Naive B cell (primary cell): ENCODE measurements at regions not wholly inside any gene's neighbourhood (a gene's known extent, or its start where the extent isn't known, plus 50 kb on each side); places are given as distances from the start of the nearest gene placed in this dataset.
"Not testable (repeated sequence)": the region's sequence is repeated elsewhere in the genome, so short reads cannot be mapped to it uniquely, and the experiment has no call there.

Source experiments
- ATAC-seq, 2 donors: fragments of 150-1000 bp; cut with Tn5 transposase; 2 replicates each; pipeline ENCODE4 v1.10.0; 2021; ENCODE audit warnings: low read depth in 2 of 2, mild to moderate bottlenecking in 2 of 2, moderate library complexity in 2 of 2
- DNase-seq: peaks from one replicate; pipeline ENCODE4 v3.0.0; 2022
- H3K27ac Mint-ChIP-seq, 6 donors: one replicate each; pipeline ENCODE4 v1.8.0; 2020 to 2022; ENCODE audit warnings: mild to moderate bottlenecking in 6 of 6, mixed read lengths in 6 of 6, moderate library complexity in 5 of 6, inconsistent platforms in 2 of 6
- H3K27me3 Mint-ChIP-seq, 3 donors: one replicate each; pipeline ENCODE4 v1.8.0; 2021 to 2022; ENCODE audit warnings: mixed read lengths in 3 of 3, mild to moderate bottlenecking in 1 of 3
- H3K36me3 Mint-ChIP-seq, 2 donors: one replicate each; pipeline ENCODE4 v1.8.0; 2020 to 2022; ENCODE audit warnings: mixed read lengths in 2 of 2, inconsistent platforms in 1 of 2, mild to moderate bottlenecking in 1 of 2
- H3K4me1 Mint-ChIP-seq, 3 donors: one replicate each; pipeline ENCODE4 v1.8.0; 2020 to 2022; ENCODE audit warnings: mixed read lengths in 3 of 3, inconsistent platforms in 1 of 3, mild to moderate bottlenecking in 1 of 3, moderate library complexity in 1 of 3
- H3K4me3 Mint-ChIP-seq, 8 donors: one replicate each; pipeline ENCODE4 v1.8.0; 2020 to 2022; ENCODE audit warnings: mild to moderate bottlenecking in 8 of 8, mixed read lengths in 8 of 8, moderate library complexity in 8 of 8, inconsistent platforms in 2 of 8
- H3K9me3 Mint-ChIP-seq, 7 donors: one replicate each; pipeline ENCODE4 v1.8.0; 2020 to 2022; ENCODE audit warnings: mixed read lengths in 7 of 7, mild to moderate bottlenecking in 5 of 7, inconsistent platforms in 2 of 7, moderate library complexity in 1 of 7

DNA sequence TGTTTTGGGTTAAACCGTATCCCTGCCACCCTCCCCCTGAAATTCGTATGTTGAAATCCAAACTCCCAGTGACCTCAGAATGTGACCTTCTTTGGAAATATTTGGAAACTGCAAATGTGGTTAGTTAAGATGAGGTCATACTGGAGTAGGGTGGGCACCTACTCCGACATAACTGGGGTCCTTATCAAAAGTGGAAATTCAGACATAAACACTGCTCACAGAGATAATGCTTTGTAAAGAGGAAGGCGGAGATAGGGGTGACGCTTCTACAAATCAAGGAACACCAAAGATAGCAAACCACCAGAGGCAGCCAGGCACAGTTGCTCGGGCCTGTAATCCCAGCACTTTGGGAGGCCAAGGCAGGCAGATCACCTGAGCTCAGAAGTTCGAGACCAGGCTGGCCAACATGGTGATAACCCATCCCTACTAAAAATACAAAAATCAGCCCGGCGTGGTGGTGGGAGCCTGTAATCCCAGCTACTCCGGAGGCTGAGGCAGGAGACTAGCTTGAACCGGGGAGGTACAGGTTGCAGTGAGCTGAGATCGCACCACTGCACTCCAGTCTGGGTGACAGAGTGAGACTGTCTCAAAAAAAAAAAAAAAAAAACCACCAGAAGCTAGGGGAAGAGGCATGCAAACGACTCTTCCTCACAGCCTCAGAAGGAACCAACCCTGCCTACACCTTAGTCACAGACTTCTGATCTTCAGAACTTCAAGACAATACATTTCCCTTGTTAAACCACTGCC lies 51.1 kb upstream of the CHD2 start:
- peaks cover 36 to 75% (median 37%) of the 10 kb centered on the region in 3 donors for H3K4me1 Mint-ChIP-seq
- peak overlapping the region; percentile 75 to 94 (median 84) for H3K27ac Mint-ChIP-seq
- no peaks in the 10 kb centered on the region for H3K36me3 Mint-ChIP-seq
- peaks cover 0 to 3% (median 0%) of the 10 kb centered on the region in 7 donors for H3K9me3 Mint-ChIP-seq
- no peaks in the 10 kb centered on the region for H3K27me3 Mint-ChIP-seq
- DNase-seq: peak; percentile 48
- peak; percentile 79 to 84 for ATAC-seq
- peak overlapping the region; percentile 32 to 88 (median 58) for H3K4me3 Mint-ChIP-seq

DNA sequence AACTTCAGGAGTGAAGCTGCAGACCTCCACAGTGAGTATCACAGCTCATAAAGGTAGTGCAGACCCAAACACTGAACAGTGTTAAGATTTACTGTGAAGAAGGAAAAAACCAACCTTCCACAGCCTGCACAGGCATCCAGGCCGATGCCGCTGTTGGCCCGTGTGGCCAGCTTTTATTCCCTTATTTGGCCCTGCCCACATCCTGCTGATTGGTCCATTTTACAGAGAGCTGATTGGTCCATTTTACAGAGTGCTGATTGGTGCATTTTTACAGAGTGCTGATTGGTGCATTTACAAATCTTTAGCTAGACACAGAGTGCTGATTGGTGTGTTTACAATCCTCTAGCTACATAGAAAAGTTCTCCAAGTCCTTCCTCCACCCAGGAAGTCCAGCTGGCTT lies 49.9 kb upstream of the CHD2 start:
- Mint-ChIP-seq H3K27ac (peak overlapping the region in 3 of 6 donors; percentile 80 to 94 (median 80)), H3K4me3 (peak overlapping the region in 6 of 8 donors; percentile 55 to 88 (median 64)), H3K4me1 (peaks cover 28 to 73% (median 38%) of the 10 kb centered on the region in 3 donors)
- DNase-seq, H3K36me3 Mint-ChIP-seq, ATAC-seq, H3K9me3 Mint-ChIP-seq, H3K27me3 Mint-ChIP-seq: not testable (repeated sequence)
